HUES48 (cell line): ENCODE measurements at regions not wholly inside any gene's neighbourhood (a gene's known extent, or its start where the extent isn't known, plus 50 kb on each side); places are given as distances from the start of the nearest gene placed in this dataset.

Experiments
- H3K27ac ChIP-seq: one replicate; pipeline ENCODE4 v1.7.0; 2013; ENCODE audit warnings: low read depth, low read length, inconsistent platforms
- H3K27me3 ChIP-seq: 2 replicates; pipeline ENCODE4 v1.6.1; 2013; ENCODE audit warnings: mild to moderate bottlenecking, low read length; ENCODE audit not compliant: control insufficient read depth, insufficient read depth
- H3K36me3 ChIP-seq: 2 replicates; pipeline ENCODE4 v1.6.1; 2013; ENCODE audit warnings: low read length; ENCODE audit not compliant: control insufficient read depth, insufficient read depth
- H3K4me1 ChIP-seq: 2 replicates; pipeline ENCODE4 v1.6.1; 2013; ENCODE audit warnings: mild to moderate bottlenecking, low read length; ENCODE audit not compliant: control insufficient read depth, insufficient read depth
- H3K4me3 ChIP-seq: 2 replicates; pipeline ENCODE4 v1.5.1; 2013; ENCODE audit warnings: mild to moderate bottlenecking, low read depth, low read length
- H3K9ac ChIP-seq: 2 replicates; pipeline ENCODE4 v1.6.1; 2013; ENCODE audit warnings: mild to moderate bottlenecking, low read depth, low read length, moderate library complexity
- H3K9me3 ChIP-seq: 2 replicates; pipeline ENCODE4 v1.6.1; 2013; ENCODE audit warnings: low read length; ENCODE audit not compliant: control insufficient read depth, insufficient read depth

- Histone ChIP-seq H3K9ac (no peak overlapping the region), H3K27me3 (no peaks in the 10 kb centered on the region), H3K27ac (no peak overlapping the region), H3K36me3 (no peaks in the 10 kb centered on the region), H3K4me3 (no peak overlapping the region), H3K4me1 (peaks cover 7% of the 10 kb centered on the region; the same call in 1 of the 2 replicates), H3K9me3 (no peaks in the 10 kb centered on the region)
These were observed 60.8 kb upstream of the IVNS1ABP start for GRCh38 chr1:185377831-185378230.

DNA sequence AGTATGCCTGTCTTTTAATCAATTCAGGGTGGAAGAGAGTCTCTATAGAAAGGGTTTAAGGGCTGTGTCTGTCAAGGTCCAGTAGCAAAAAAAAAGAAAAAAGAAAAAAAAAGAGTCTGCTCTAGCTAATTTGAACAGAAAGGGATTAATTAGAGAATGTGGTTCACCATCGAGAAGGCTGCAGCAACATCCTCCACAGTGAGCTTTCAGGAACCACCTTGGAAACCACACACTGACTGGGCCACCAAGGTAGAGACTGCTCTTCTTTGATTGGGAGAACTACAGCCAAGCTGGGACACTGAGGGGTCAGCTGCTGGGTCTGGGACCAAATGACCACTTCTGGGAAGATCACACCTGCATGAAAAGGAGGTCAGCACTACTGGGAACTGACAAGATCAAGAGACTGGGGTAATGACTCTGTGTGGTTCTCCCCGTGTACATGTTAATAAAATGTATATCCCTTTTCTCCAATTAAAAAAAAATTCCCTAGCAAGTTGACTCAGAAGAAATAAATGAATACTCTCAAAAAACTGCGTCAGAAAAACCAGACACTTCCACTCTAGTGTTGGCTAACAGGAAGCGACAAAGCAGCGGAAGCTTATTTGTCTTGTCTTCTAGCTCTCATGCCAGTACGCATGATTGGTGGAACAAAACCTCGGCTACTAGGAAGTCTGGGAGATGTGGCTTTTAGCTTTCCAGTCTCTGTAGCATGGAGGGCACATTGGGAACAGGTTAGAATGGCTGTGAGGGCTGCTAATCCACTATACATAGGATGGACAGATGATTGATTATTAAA, 60.0 kb upstream of the IVNS1ABP start:
- H3K4me3 ChIP-seq: no peak overlapping the region
- H3K9ac ChIP-seq: no peak overlapping the region
- no peaks in the 10 kb centered on the region for H3K9me3 ChIP-seq
- no peaks in the 10 kb centered on the region for H3K27me3 ChIP-seq
- H3K27ac ChIP-seq: no peak overlapping the region
- H3K36me3 ChIP-seq: no peaks in the 10 kb centered on the region
- H3K4me1 ChIP-seq: peaks cover 8% of the 10 kb centered on the region; the same call in 1 of the 2 replicates

DNA sequence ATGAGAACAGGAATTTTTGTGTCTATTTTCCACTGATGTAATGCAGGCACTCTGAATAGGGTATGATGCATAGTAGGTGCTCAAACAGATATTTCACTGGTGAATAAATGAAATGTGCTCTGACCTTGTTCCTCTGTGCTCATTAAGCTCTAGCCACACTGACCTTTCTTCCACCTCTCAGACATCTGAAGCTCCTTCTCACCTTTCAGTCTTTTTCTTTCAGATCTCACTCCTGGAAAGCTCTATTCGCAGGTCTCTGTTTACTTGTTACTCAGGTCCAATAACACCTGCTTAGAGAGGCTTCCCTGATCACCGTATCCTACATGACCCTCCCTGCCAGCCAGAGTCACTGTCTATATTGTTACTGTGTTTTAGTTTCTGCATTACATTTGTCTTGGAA, 59.2 kb upstream of the IVNS1ABP start:
- H3K27me3 ChIP-seq: no peaks in the 10 kb centered on the region
- no peak overlapping the region for H3K9ac ChIP-seq
- H3K9me3 ChIP-seq: no peaks in the 10 kb centered on the region
- no peaks in the 10 kb centered on the region for H3K36me3 ChIP-seq
- no peak overlapping the region for H3K4me3 ChIP-seq
- H3K27ac ChIP-seq: no peak overlapping the region
- peaks cover 8% of the 10 kb centered on the region; the same call in 1 of the 2 replicates for H3K4me1 ChIP-seq

GRCh38 chr1:185375583-185375982, 58.5 kb upstream of the IVNS1ABP start:
- no peaks in the 10 kb centered on the region for H3K36me3 ChIP-seq
- H3K9me3 ChIP-seq: no peaks in the 10 kb centered on the region
- peaks cover 8% of the 10 kb centered on the region; the same call in 1 of the 2 replicates for H3K4me1 ChIP-seq
- H3K27ac ChIP-seq: no peak overlapping the region
- no peak overlapping the region for H3K9ac ChIP-seq
- H3K27me3 ChIP-seq: no peaks in the 10 kb centered on the region
- H3K4me3 ChIP-seq: no peak overlapping the region

DNA sequence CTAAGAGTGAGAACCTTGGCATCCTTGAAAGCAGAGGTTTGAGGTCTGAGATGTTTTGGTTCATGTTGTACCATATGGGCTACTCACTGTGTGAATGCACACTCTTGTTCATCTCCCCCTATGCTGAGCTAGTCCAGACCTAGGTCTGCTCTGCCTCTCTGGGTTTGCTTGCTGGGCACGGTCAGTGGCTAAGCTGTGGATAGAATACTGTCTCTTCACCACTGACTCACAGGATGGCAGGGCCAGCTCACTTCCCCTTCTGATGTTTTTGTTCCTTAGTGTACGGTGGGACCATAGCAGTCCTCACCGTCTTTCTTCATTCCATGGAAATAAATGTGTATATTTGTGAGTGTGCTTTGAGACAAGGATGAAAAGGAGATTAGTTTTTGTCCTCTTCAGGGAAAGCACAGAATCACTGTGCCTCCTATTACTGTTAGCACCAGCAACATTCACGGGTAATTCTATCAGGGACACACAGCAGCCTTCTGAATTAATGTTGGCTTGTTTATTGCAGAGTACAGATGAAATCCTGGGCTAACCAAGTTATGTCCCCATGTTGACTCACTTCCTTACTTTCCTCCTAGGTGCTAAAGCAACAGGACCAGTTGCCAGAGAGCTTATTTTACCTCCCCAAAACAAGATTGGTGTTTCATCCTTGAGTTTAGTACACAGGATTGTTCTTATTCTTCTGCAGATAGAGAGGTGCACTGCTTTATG, 56.9 kb upstream of the IVNS1ABP start:
- no peaks in the 10 kb centered on the region for H3K27me3 ChIP-seq
- H3K36me3 ChIP-seq: no peaks in the 10 kb centered on the region
- H3K4me1 ChIP-seq: peaks cover 8% of the 10 kb centered on the region; the same call in 1 of the 2 replicates
- H3K27ac ChIP-seq: no peak overlapping the region
- H3K9ac ChIP-seq: no peak overlapping the region
- H3K4me3 ChIP-seq: no peak overlapping the region
- no peaks in the 10 kb centered on the region for H3K9me3 ChIP-seq

GRCh38 chr1:185369786-185370185, 52.7 kb upstream of the IVNS1ABP start:
- Histone ChIP-seq H3K27me3 (no peaks in the 10 kb centered on the region), H3K9me3 (no peaks in the 10 kb centered on the region), H3K36me3 (no peaks in the 10 kb centered on the region), H3K9ac (no peak overlapping the region), H3K27ac (no peak overlapping the region), H3K4me1 (peaks cover 20% of the 10 kb centered on the region; the same call in 1 of the 2 replicates), H3K4me3 (no peak overlapping the region)

GRCh38 chr1:185368913-185369491, 52.0 kb upstream of the IVNS1ABP start:
- Histone ChIP-seq H3K9ac (no peak overlapping the region), H3K27ac (no peak overlapping the region), H3K36me3 (no peaks in the 10 kb centered on the region), H3K4me1 (peaks cover 25% of the 10 kb centered on the region; the same call in 1 of the 2 replicates), H3K4me3 (no peak overlapping the region), H3K9me3 (no peaks in the 10 kb centered on the region), H3K27me3 (no peaks in the 10 kb centered on the region)

GRCh38 chr1:185368313-185368855, 51.3 kb upstream of the IVNS1ABP start:
- Histone ChIP-seq H3K9ac (no peak overlapping the region), H3K27me3 (no peaks in the 10 kb centered on the region), H3K27ac (no peak overlapping the region), H3K4me3 (no peak overlapping the region), H3K9me3 (no peaks in the 10 kb centered on the region), H3K4me1 (peaks cover 23% of the 10 kb centered on the region; the same call in 1 of the 2 replicates), H3K36me3 (no peaks in the 10 kb centered on the region)

GRCh38 chr1:185367218-185367617, 50.2 kb upstream of the IVNS1ABP start:
- Histone ChIP-seq H3K27me3 (no peaks in the 10 kb centered on the region), H3K27ac (no peak overlapping the region), H3K4me1 (peaks cover 16% of the 10 kb centered on the region; the same call in 1 of the 2 replicates), H3K9me3 (no peaks in the 10 kb centered on the region), H3K4me3 (no peak overlapping the region), H3K36me3 (no peaks in the 10 kb centered on the region), H3K9ac (no peak overlapping the region)
